CD4-positive, alpha-beta T cell (primary cell): ENCODE measurements at regions not wholly inside any gene's neighbourhood (a gene's known extent, or its start where the extent isn't known, plus 50 kb on each side); places are given as distances from the start of the nearest gene placed in this dataset.

ENCODE experiments used
- ATAC-seq: fragments of 200-7000 bp; cut with Tn5 transposase; one replicate; pipeline ENCODE4 v1.10.0; 2022; ENCODE audit warnings: mild to moderate bottlenecking; ENCODE audit not compliant: poor library complexity
- CTCF ChIA-PET: fragments of 350-600 bp; sonication (Branson Sonifier 250); formaldehyde crosslinking; loops from one replicate; lab custom pipeline; 2021; ENCODE audit warnings: antibody characterized with exemption, inconsistent platforms; lab: Charles Lee
- POLR2A ChIA-PET: fragments of 350-600 bp; sonication (Branson Sonifier 250); formaldehyde crosslinking; loops from one replicate; lab custom pipeline; 2021; ENCODE audit warnings: antibody characterized with exemption, inconsistent platforms; lab: Charles Lee
- DNase-seq, 14 experiments: peaks; one replicate each; pipeline ENCODE4 v3.0.0-alpha.2; 2013 to 2020; ENCODE audit warnings: mixed read lengths in 2 of 14
- H3K27ac ChIP-seq, 2 donors: one replicate each; pipeline versions ENCODE4 v1.5.1 to v1.7.0; 2013; ENCODE audit warnings: low read length in 2 of 2, low read depth in 1 of 2, mild to moderate bottlenecking in 1 of 2
- H3K27me3 ChIP-seq, 2 experiments: 1 replicate in 1 of 2; 2 replicates in 1 of 2; pipeline versions ENCODE4 v1.6.1 to v1.7.0; 2013; ENCODE audit warnings: low read length in 2 of 2, control low read depth in 1 of 2, mild to moderate bottlenecking in 1 of 2, moderate library complexity in 1 of 2; ENCODE audit not compliant: insufficient read depth in 2 of 2, control insufficient read depth in 1 of 2
- H3K36me3 ChIP-seq: one replicate; pipeline ENCODE4 v1.6.1; 2013; ENCODE audit warnings: low read length, control low read depth; ENCODE audit not compliant: insufficient read depth
- H3K4me1 ChIP-seq: one replicate; pipeline ENCODE4 v1.6.1; 2013; ENCODE audit warnings: low read length, control low read depth; ENCODE audit not compliant: insufficient read depth
- H3K4me3 ChIP-seq: one replicate; pipeline ENCODE4 v1.5.1; 2013; ENCODE audit warnings: mild to moderate bottlenecking, low read length, moderate library complexity
- H3K9me3 ChIP-seq, 2 experiments: 1 replicate in 1 of 2; 2 replicates in 1 of 2; pipeline versions ENCODE4 v1.6.1 to v1.7.0; 2013; ENCODE audit warnings: low read length in 2 of 2, mild to moderate bottlenecking in 2 of 2, control low read depth in 1 of 2, moderate library complexity in 1 of 2; ENCODE audit not compliant: control insufficient read depth in 1 of 2, insufficient read depth in 1 of 2
- H3K27ac Mint-ChIP-seq: one replicate; pipeline ENCODE4 v1.8.0; 2020; ENCODE audit warnings: mixed read lengths
- H3K27me3 Mint-ChIP-seq: one replicate; pipeline ENCODE4 v1.8.0; 2021; ENCODE audit warnings: mixed read lengths
- H3K36me3 Mint-ChIP-seq: one replicate; pipeline ENCODE4 v1.8.0; 2021; ENCODE audit warnings: low read depth, mixed read lengths
- H3K4me1 Mint-ChIP-seq: one replicate; pipeline ENCODE4 v1.8.0; 2021; ENCODE audit warnings: low read depth, mixed read lengths
- H3K4me3 Mint-ChIP-seq: one replicate; pipeline ENCODE4 v1.8.0; 2020; ENCODE audit warnings: mild to moderate bottlenecking, mixed read lengths
- H3K9me3 Mint-ChIP-seq: one replicate; pipeline ENCODE4 v1.8.0; 2020; ENCODE audit warnings: mixed read lengths
- intact Hi-C, 2 experiments: fragments of 100-400 bp; cut with DNase I in 1 of 2; cut with micrococcal nuclease in 1 of 2; formaldehyde crosslinking; loops; one replicate each; pipeline versions ENCODE4 v1.15.1 to v1.9.0; 2023 to 2025; cut with DNase I, micrococcal nuclease
- TF ChIP-seq, protein P1 (sequence below): fragments of 200-600 bp; IDR thresholded peaks from one replicate; pipeline ENCODE4 v1.8.0; 2022; ENCODE audit warnings: antibody characterized with exemption, mild to moderate bottlenecking

DNA sequence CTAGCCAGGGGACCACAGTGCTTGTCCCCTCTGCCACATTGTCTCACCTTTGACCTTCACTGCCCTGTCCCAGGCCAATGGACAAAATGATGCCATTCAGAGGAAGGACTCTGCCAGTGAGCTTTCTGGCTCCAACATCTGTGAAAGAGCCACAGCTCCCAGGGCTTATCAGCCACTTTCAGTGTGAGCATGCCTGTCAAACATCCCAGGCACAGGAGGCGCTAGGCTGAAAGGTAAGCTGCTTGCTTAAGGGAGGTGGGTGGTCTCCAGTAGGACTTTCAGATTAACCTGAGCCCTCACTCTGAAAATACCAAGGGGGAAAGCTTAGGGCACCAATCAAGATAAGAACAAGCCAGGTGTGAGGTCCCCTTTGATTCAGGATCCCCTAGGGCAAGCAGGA is 59.8 kb upstream of the GDF10 start:
- Mint-ChIP-seq H3K4me1 (peaks cover 11% of the 10 kb centered on the region), H3K27me3 (no peaks in the 10 kb centered on the region), H3K27ac (no peak overlapping the region), H3K9me3 (no peaks in the 10 kb centered on the region), H3K4me3 (no peak overlapping the region), H3K36me3 (no peaks in the 10 kb centered on the region)
- ChIA-PET POLR2A (no interaction called here), CTCF (no interaction called here)
- TF ChIP-seq, protein P1, sequence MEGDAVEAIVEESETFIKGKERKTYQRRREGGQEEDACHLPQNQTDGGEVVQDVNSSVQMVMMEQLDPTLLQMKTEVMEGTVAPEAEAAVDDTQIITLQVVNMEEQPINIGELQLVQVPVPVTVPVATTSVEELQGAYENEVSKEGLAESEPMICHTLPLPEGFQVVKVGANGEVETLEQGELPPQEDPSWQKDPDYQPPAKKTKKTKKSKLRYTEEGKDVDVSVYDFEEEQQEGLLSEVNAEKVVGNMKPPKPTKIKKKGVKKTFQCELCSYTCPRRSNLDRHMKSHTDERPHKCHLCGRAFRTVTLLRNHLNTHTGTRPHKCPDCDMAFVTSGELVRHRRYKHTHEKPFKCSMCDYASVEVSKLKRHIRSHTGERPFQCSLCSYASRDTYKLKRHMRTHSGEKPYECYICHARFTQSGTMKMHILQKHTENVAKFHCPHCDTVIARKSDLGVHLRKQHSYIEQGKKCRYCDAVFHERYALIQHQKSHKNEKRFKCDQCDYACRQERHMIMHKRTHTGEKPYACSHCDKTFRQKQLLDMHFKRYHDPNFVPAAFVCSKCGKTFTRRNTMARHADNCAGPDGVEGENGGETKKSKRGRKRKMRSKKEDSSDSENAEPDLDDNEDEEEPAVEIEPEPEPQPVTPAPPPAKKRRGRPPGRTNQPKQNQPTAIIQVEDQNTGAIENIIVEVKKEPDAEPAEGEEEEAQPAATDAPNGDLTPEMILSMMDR = no peak
- Histone ChIP-seq H3K36me3 (no peaks in the 10 kb centered on the region), H3K4me3 (no peak overlapping the region), H3K27ac (no peak overlapping the region), H3K27me3 (no peaks in the 10 kb centered on the region), H3K4me1 (peaks cover 6% of the 10 kb centered on the region), H3K9me3 (no peaks in the 10 kb centered on the region)
- DNase-seq = peak in 1 of 14 experiments; percentile 10
- ATAC-seq = no peak
- intact Hi-C loops = no loop called here

DNA sequence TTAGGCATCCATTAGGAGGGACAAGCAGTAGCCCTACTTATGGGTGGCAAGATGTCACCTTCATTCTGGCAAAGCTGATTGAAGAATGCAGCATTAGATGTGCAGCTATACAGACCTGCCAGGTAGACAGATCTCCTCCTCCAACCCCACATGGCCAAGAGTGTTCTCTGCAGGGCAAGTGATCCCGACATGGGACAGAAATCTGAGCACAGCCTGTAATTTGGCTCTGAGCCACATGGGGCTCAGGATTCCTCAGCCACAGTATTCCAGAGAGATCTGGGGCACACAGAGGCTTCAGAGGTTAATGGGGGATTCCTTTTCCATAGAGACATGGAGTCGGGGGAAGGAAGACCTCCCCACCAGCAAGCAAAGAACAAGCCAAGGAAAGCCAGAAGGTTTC is 58.7 kb upstream of the GDF10 start:
- H3K27ac Mint-ChIP-seq = no peak overlapping the region
- peaks cover 6% of the 10 kb centered on the region for H3K4me1 ChIP-seq
- POLR2A ChIA-PET = no interaction called here
- no peaks in the 10 kb centered on the region for H3K36me3 ChIP-seq
- no peak overlapping the region for H3K4me3 ChIP-seq
- H3K27ac ChIP-seq = no peak overlapping the region
- no peaks in the 10 kb centered on the region for H3K27me3 ChIP-seq
- H3K9me3 ChIP-seq = no peaks in the 10 kb centered on the region
- TF ChIP-seq, protein P1 = no peak
- H3K27me3 Mint-ChIP-seq = no peaks in the 10 kb centered on the region
- DNase-seq (no peak), ATAC-seq (no peak)
- CTCF ChIA-PET = no interaction called here
- H3K4me3 Mint-ChIP-seq = no peak overlapping the region
- no peaks in the 10 kb centered on the region for H3K9me3 Mint-ChIP-seq
- H3K4me1 Mint-ChIP-seq = peaks cover 11% of the 10 kb centered on the region
- intact Hi-C loops = loop anchor here in 1 of 2 experiments (1.0 kb wide), 1 partner anchor 18 kb away; no protein-coding TSS in a partner anchor
- H3K36me3 Mint-ChIP-seq = no peaks in the 10 kb centered on the region

DNA sequence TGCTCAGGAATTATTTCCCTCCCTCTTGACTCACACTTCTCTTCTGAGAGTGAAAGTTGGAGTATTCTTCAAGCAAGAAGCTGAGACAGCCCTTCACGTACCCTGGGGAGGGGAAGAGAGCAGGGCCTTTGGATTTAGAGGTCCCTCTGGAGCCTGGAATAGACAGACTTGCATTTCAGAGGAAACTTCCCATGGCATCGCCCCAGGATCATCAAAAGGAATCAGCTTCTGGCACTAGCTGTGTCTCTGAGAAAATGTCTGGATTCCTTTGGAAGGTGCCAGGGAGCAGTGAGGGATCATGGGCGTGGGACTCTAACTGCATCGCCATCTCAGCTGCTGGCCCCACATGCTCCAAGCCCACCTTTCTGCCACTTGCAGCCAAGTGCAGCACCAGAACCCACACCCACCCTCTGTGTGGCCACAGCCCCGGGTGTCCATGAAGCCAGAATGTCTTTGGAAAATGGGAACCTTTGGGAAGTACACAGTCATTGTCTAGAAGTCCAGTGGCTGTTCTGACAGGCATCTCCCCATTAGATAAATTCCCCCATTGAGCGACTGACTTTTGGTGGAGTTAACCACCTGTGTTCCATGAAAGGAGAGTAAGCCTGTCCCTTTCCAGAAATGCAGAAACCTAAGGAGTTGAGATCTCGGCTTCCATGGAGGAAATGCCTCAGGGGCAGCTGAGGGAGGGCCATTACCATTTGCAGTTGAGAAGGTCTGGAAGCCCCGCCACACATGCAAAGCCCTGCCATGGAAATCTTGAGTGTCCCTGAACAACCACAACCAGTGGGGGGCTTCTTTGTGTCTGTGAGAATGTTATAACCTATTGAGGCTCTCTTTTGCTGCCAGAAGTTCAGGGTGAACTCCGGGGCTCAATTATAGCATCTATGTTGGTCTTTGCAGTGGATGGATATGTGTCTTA is 57.8 kb upstream of the GDF10 start:
- peaks cover 6% of the 10 kb centered on the region for H3K4me1 ChIP-seq
- intact Hi-C loops = loop anchor here in 1 of 2 experiments (1.0 kb wide), 1 partner anchor 19 kb away; no protein-coding TSS in a partner anchor
- no peaks in the 10 kb centered on the region for H3K27me3 Mint-ChIP-seq
- DNase-seq (peak in 1 of 14 experiments; percentile 6), ATAC-seq (no peak)
- TF ChIP-seq, protein P1 = no peak
- ChIA-PET POLR2A (no interaction called here), CTCF (no interaction called here)
- no peak overlapping the region for H3K4me3 ChIP-seq
- H3K27me3 ChIP-seq = no peaks in the 10 kb centered on the region
- H3K4me1 Mint-ChIP-seq = peaks cover 11% of the 10 kb centered on the region
- H3K36me3 ChIP-seq = no peaks in the 10 kb centered on the region
- H3K27ac Mint-ChIP-seq = no peak overlapping the region
- H3K9me3 Mint-ChIP-seq = no peaks in the 10 kb centered on the region
- H3K36me3 Mint-ChIP-seq = no peaks in the 10 kb centered on the region
- no peak overlapping the region for H3K4me3 Mint-ChIP-seq
- H3K27ac ChIP-seq = no peak overlapping the region
- H3K9me3 ChIP-seq = no peaks in the 10 kb centered on the region
